Body of pancreas (tissue), 4 donors: ENCODE measurements at regions not wholly inside any gene's neighbourhood (a gene's known extent, or its start where the extent isn't known, plus 50 kb on each side); places are given as distances from the start of the nearest gene placed in this dataset.

Experiments
- CTCF ChIP-seq, 7 experiments: fragments of 450-650 bp in 4 of 7; fragments of 200-600 bp in 3 of 7; sonication (generic) in 3 of 7; IDR thresholded peaks; one replicate each; pipeline ENCODE4 v1.5.1; 2016 to 2019; ENCODE audit warnings: antibody characterized with exemption in 7 of 7
- POLR2A ChIP-seq, 3 donors: fragments of 450-650 bp; IDR thresholded peaks; one replicate each; pipeline ENCODE4 v1.6.1; 2016; ENCODE audit warnings: antibody characterized with exemption in 3 of 3, mild to moderate bottlenecking in 2 of 3

GRCh38 chr9:19699756-19700155 is 89.1 kb downstream of the SLC24A2 start:
- TF ChIP-seq CTCF (IDR thresholded peaks at IDR 0.05), result no peak
- no peak for TF ChIP-seq POLR2A (IDR thresholded peaks at IDR 0.05)
